Mucosa of gallbladder (tissue), 1 donor: ENCODE measurements at regions not wholly inside any gene's neighbourhood (a gene's known extent, or its start where the extent isn't known, plus 50 kb on each side); places are given as distances from the start of the nearest gene placed in this dataset.
"Not testable (repeated sequence)": the region's sequence is repeated elsewhere in the genome, so short reads cannot be mapped to it uniquely, and the experiment has no call there.

ENCODE experiments used
- DNase-seq: peaks from one replicate; pipeline ENCODE4 v3.0.0-alpha.2; 2020; ENCODE audit warnings: low spot score
- donor health status: DM: no; HTN: no; CAD: no.

GRCh38 chr12:92272061-92272964 is 126.7 kb upstream of the BTG1 start:
- DNase-seq = no peak

- peak; percentile 14 for DNase-seq
These were observed 125.7 kb upstream of the BTG1 start for GRCh38 chr12:92271341-92271740.

- DNase-seq = no peak
These were observed 124.9 kb upstream of the BTG1 start for GRCh38 chr12:92270521-92270920.

GRCh38 chr12:92268946-92269345 is 123.3 kb upstream of the BTG1 start:
- no peak for DNase-seq

GRCh38 chr12:92261692-92262091 is 116.0 kb upstream of the BTG1 start:
- DNase-seq = no peak

GRCh38 chr12:92261071-92261470 is 115.4 kb upstream of the BTG1 start:
- no peak for DNase-seq

- DNase-seq = no peak
These were observed 114.1 kb upstream of the BTG1 start for GRCh38 chr12:92259696-92260251.

GRCh38 chr12:92259291-92259690 is 113.6 kb upstream of the BTG1 start:
- DNase-seq = no peak

- DNase-seq = no peak
These were observed 111.6 kb upstream of the BTG1 start for GRCh38 chr12:92257261-92257660.

- no peak for DNase-seq
These were observed 110.1 kb upstream of the BTG1 start for GRCh38 chr12:92255741-92256140.

GRCh38 chr12:92253301-92253700 is 107.7 kb upstream of the BTG1 start:
- DNase-seq = no peak

GRCh38 chr12:92248977-92249376 is 103.3 kb upstream of the BTG1 start:
- no peak for DNase-seq

GRCh38 chr12:92244036-92244435 is 98.4 kb upstream of the BTG1 start:
- peak; percentile 47 for DNase-seq

- no peak for DNase-seq
These were observed 97.3 kb upstream of the BTG1 start for GRCh38 chr12:92242907-92243306.

GRCh38 chr12:92237762-92238523 is 92.3 kb upstream of the BTG1 start:
- DNase-seq = no peak

- no peak for DNase-seq
These were observed 91.6 kb upstream of the BTG1 start for GRCh38 chr12:92237262-92237661.

- DNase-seq = no peak
These were observed 90.2 kb upstream of the BTG1 start for GRCh38 chr12:92235703-92236472.

- no peak for DNase-seq
These were observed 88.9 kb upstream of the BTG1 start for GRCh38 chr12:92234533-92234932.

GRCh38 chr12:92233346-92234015 is 87.8 kb upstream of the BTG1 start:
- DNase-seq = no peak

- not testable (repeated sequence) for DNase-seq
These were observed 86.8 kb upstream of the BTG1 start for GRCh38 chr12:92232371-92232932.

GRCh38 chr12:92231945-92232344 is 86.3 kb upstream of the BTG1 start:
- DNase-seq = not testable (repeated sequence)
